ENCODE measurements at regions not wholly inside any gene's neighbourhood (a gene's known extent, or its start where the extent isn't known, plus 50 kb on each side); places are given as distances from the start of the nearest gene placed in this dataset.

GRCh38 chr7:136600475-136600874, 268.0 kb upstream of the CHRM2 start:
- TF ChIP-seq EZH2 (IDR thresholded peaks at IDR 0.05; ENCODE audit: insufficient read depth, poor library complexity, severe bottlenecking) (no peak), EZH2phosphoT487 (IDR thresholded peaks at IDR 0.05; ENCODE audit: insufficient read depth, low read depth) (no peak)

All from GM23248 (cell line).